Epithelial cell of proximal tubule (primary cell): ENCODE measurements at regions not wholly inside any gene's neighbourhood (a gene's known extent, or its start where the extent isn't known, plus 50 kb on each side); places are given as distances from the start of the nearest gene placed in this dataset.

Experiments
- DNase-seq: peaks from one replicate; pipeline ENCODE4 v3.0.0-alpha.2; 2011; ENCODE audit warnings: low read depth
- H3K4me3 ChIP-seq: 2 replicates; pipeline ENCODE4 v1.5.1; 2011; ENCODE audit warnings: low read depth, mild to moderate bottlenecking, low read length
- CTCF ChIP-seq: conservative IDR thresholded peaks from 2 replicates; pipeline ENCODE4 v1.5.1; 2012; ENCODE audit warnings: low read depth, mild to moderate bottlenecking, low read length

DNA sequence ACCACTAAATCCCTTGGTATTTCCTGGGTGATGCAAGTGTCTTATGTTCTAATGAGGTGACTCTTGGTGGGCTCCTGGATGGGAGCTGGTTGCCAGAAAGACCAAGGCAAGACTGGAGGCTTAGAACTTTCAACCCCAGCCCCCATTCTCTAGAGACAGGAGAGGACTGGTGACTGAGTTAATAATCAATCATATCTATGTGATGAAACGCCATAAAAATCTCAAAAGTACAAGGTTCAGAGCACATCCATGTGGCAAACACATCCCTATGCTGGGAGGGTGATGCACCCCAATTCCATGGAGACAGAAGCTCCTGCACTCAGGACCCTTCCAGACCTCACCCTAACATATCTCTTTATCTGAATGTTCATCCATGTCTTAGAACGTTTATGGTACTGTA lies 139.5 kb upstream of the LINC00305 start:
- no peak for DNase-seq
- no peak for TF ChIP-seq CTCF
- H3K4me3 ChIP-seq, result no peak overlapping the region

- DNase-seq, result no peak
- no peak overlapping the region for H3K4me3 ChIP-seq
- TF ChIP-seq CTCF, result no peak
These were observed 139.0 kb upstream of the LINC00305 start for GRCh38 chr18:64287926-64288325.

DNA sequence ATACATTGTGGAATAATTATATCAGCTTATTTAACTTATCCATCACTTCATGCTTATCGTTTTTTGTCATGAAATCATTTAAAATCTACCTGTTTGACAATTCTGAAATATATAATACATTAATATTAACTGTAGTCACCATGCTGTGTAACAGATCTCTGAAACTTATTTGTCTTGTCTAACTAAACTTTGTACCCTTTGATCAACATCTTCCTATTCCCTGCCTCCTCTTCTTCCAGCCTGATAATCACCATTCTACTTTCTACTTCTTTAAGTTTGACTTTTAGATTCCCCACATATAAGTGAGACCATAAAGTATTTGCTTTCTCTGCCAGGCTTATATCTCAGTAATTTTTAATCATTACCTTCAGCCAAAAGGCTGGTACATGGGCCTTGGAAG lies 134.2 kb upstream of the LINC00305 start:
- TF ChIP-seq CTCF, result no peak
- DNase-seq, result no peak
- no peak overlapping the region for H3K4me3 ChIP-seq

DNA sequence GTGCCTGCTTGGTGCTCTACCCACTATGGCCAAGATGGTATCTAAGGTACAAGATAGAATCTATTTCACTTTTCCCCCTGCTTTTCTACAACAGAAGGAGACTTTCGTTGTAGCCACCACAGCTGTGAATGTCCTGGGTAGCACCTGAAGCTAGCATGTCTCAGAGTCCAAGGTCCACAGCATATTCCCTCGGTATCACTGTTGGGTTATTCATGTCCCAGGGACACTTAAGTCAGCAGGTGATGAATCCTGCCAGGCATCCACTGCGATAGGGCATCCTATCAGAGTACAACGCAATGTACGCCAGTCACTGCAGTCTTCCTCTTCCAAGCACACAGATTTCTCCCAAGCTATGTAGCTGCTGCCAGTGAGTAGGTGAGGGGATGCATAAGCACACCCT lies 129.1 kb upstream of the LINC00305 start:
- DNase-seq, result no peak
- no peak for TF ChIP-seq CTCF
- no peak overlapping the region for H3K4me3 ChIP-seq

DNA sequence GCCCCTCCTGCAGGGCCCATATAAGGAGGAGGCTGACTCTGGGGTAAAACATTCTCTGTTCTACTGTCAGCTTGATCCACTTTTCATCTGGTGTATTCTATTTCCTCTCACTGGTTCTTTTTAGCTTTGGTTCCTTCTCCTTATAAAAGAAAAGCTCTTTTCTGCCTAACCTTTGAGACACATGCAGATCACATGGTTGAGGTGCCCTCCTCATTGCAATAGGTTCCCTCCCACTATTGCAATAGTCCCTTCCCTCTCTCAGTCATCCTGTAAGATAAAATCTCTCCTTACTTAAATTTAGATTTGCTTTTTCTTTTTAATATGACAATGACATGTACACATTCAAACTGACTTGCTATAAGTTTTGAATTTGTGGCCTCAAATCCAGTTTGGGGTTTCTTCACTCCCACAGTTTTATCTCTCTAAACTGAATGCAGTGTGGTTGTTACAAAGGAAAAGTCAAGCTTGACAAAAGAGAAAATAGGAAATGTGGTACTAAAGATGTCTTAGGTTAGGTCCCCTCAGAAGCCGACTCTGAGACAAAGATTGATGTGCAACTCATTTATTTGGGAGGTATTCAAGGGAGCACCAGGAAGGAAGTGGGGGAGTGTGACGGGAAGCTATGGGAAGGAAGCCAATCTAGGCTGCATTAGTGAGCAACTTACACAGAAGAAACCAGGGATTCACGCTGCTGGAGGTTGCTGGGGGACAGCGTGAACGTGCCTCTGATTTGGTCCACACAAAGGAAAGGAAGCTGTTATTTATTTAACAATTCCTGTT lies 127.6 kb upstream of the LINC00305 start:
- no peak for DNase-seq
- no peak for TF ChIP-seq CTCF
- H3K4me3 ChIP-seq, result no peak overlapping the region

GRCh38 chr18:64275593-64276300 lies 126.9 kb upstream of the LINC00305 start:
- TF ChIP-seq CTCF, result no peak
- H3K4me3 ChIP-seq, result no peak overlapping the region
- no peak for DNase-seq
